ENCODE measurements at regions not wholly inside any gene's neighbourhood (a gene's known extent, or its start where the extent isn't known, plus 50 kb on each side); places are given as distances from the start of the nearest gene placed in this dataset.

- TF ChIP-seq, protein P1, sequence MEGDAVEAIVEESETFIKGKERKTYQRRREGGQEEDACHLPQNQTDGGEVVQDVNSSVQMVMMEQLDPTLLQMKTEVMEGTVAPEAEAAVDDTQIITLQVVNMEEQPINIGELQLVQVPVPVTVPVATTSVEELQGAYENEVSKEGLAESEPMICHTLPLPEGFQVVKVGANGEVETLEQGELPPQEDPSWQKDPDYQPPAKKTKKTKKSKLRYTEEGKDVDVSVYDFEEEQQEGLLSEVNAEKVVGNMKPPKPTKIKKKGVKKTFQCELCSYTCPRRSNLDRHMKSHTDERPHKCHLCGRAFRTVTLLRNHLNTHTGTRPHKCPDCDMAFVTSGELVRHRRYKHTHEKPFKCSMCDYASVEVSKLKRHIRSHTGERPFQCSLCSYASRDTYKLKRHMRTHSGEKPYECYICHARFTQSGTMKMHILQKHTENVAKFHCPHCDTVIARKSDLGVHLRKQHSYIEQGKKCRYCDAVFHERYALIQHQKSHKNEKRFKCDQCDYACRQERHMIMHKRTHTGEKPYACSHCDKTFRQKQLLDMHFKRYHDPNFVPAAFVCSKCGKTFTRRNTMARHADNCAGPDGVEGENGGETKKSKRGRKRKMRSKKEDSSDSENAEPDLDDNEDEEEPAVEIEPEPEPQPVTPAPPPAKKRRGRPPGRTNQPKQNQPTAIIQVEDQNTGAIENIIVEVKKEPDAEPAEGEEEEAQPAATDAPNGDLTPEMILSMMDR (IDR thresholded peaks at IDR 0.05), result no peak
- no peak for TF ChIP-seq POLR2A (IDR thresholded peaks at IDR 0.05)
Observed at GRCh38 chr10:71008150-71008549, 119.8 kb upstream of the PCBD1 start.

GRCh38 chr10:71009126-71009525 is 120.8 kb upstream of the PCBD1 start:
- no peak overlapping the region for H3K27ac ChIP-seq
- no peak overlapping the region for H3K4me3 ChIP-seq
- TF ChIP-seq POLR2A (IDR thresholded peaks at IDR 0.05), result no peak
- TF ChIP-seq, protein P1 (IDR thresholded peaks at IDR 0.05), result no peak
- WGBS, 2 donors, result 54 to 79% methylated on average over 15 to 16 of the region's 16 CpGs
- intact Hi-C loops (cut with DNase I), result no loop called here
- DNase-seq, result no peak
- no peaks in the 10 kb centered on the region for H3K9me3 ChIP-seq
- H3K36me3 ChIP-seq, result no peaks in the 10 kb centered on the region
- no peaks in the 10 kb centered on the region for H3K4me1 ChIP-seq
- H3K27me3 ChIP-seq, result peaks cover 0 to 37% (median 0%) of the 10 kb centered on the region in 4 donors

More at GRCh38 chr10:71008150-71008549, 119.8 kb upstream of the PCBD1 start:
- Histone ChIP-seq H3K4me3 (no peak overlapping the region), H3K36me3 (no peaks in the 10 kb centered on the region), H3K27ac (no peak overlapping the region), H3K9me3 (no peaks in the 10 kb centered on the region), H3K27me3 (peaks cover 0 to 37% (median 0%) of the 10 kb centered on the region in 4 donors), H3K4me1 (no peaks in the 10 kb centered on the region)
- WGBS, 2 donors, result 88 to 90% methylated on average over 11 of the region's 11 CpGs
- intact Hi-C loops (cut with DNase I), result no loop called here
- DNase-seq, result no peak

DNA sequence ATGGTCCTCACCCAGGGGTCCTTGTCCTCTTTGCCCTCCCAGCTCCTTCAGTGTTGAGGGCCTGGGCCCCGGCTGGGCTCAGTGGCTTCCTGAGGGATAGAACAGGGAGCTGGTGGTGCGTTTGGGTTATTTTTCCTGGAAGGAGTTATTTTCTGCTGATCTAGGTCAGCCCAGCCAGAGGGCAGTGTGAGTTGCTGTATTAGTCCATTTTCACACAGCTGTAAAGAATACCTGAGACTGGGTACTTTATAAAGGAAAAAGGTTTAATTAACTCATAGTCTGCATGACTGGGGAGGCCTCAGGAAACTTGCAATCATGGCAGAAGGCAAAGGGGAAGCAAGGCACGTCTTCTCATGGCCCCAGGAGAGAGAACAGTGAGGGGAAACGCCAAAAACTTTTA is 122.4 kb upstream of the PCBD1 start:
- no peak for DNase-seq
- Histone ChIP-seq H3K27me3 (peaks cover 0 to 30% (median 0%) of the 10 kb centered on the region in 4 donors), H3K4me1 (no peaks in the 10 kb centered on the region), H3K36me3 (no peaks in the 10 kb centered on the region), H3K9me3 (no peaks in the 10 kb centered on the region), H3K27ac (no peak overlapping the region), H3K4me3 (no peak overlapping the region)
- no peak for TF ChIP-seq POLR2A (IDR thresholded peaks at IDR 0.05)
- TF ChIP-seq, protein P1 (IDR thresholded peaks at IDR 0.05), result no peak
- intact Hi-C loops (cut with DNase I), result no loop called here
- 67 to 76% methylated on average over 3 to 4 of the region's 4 CpGs for WGBS, 2 donors

DNA sequence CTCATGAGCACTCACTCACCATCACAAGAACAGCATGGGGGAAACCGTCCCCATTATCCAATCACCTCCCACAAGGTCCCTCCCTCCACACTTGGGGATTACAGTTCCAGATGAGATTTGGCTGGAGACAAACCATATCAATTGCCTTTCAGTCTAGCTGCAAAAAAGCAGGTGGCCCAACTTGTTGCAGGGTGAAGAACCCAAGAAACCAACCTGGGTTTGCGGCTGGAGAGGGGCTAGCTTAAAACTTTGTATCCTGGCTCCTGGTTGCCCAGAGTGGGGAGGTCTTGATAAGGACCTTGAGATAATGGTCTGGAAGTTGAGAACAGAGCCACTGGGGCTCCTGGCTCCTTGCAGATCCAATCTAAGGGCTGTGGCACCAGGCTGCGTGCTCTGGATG is 122.8 kb upstream of the PCBD1 start:
- WGBS, 2 donors, result 86 to 94% methylated on average over 2 to 3 of the region's 3 CpGs
- peaks cover 0 to 26% (median 0%) of the 10 kb centered on the region in 4 donors for H3K27me3 ChIP-seq
- intact Hi-C loops (cut with DNase I), result no loop called here
- H3K36me3 ChIP-seq, result no peaks in the 10 kb centered on the region
- H3K27ac ChIP-seq, result no peak overlapping the region
- no peak for DNase-seq
- H3K9me3 ChIP-seq, result no peaks in the 10 kb centered on the region
- no peak overlapping the region for H3K4me3 ChIP-seq
- no peak for TF ChIP-seq POLR2A (IDR thresholded peaks at IDR 0.05)
- TF ChIP-seq, protein P1 (IDR thresholded peaks at IDR 0.05), result no peak
- no peaks in the 10 kb centered on the region for H3K4me1 ChIP-seq

- DNase-seq, result no peak
- H3K4me1 ChIP-seq, result no peaks in the 10 kb centered on the region
- H3K4me3 ChIP-seq, result no peak overlapping the region
- H3K27ac ChIP-seq, result no peak overlapping the region
- 59 to 82% methylated on average over 3 to 7 of the region's 8 CpGs for WGBS, 2 donors
- intact Hi-C loops (cut with DNase I), result no loop called here
- no peaks in the 10 kb centered on the region for H3K36me3 ChIP-seq
- TF ChIP-seq, protein P1 (IDR thresholded peaks at IDR 0.05), result no peak
- TF ChIP-seq POLR2A (IDR thresholded peaks at IDR 0.05), result no peak
- no peaks in the 10 kb centered on the region for H3K9me3 ChIP-seq
- peaks cover 0 to 10% (median 0%) of the 10 kb centered on the region in 4 donors for H3K27me3 ChIP-seq
Observed at GRCh38 chr10:71014021-71014805, 125.8 kb upstream of the PCBD1 start.
